ENCODE measurements at regions not wholly inside any gene's neighbourhood (a gene's known extent, or its start where the extent isn't known, plus 50 kb on each side); places are given as distances from the start of the nearest gene placed in this dataset.

GRCh38 chr1:87834941-87835340 lies 506.3 kb downstream of the LMO4 start:
- CTCF ChIA-PET, result interaction anchor here (1.2 kb wide), 1 partner anchor 19 kb away, joined by 3 read pairs; no protein-coding TSS in a partner anchor
- no peak for DNase-seq (ENCODE audit: low read depth)
- Histone ChIP-seq H3K36me3 (ENCODE audit: control insufficient read depth, insufficient read depth, low read length) (no peaks in the 10 kb centered on the region), H3K27me3 (ENCODE audit: control insufficient read depth, insufficient read depth, low read length) (no peaks in the 10 kb centered on the region), H3K4me3 (ENCODE audit: low read depth, low read length) (no peak overlapping the region)
- POLR2A ChIA-PET, result no interaction called here
- TF ChIP-seq CTCF (IDR thresholded peaks at IDR 0.05; ENCODE audit: insufficient read depth, low read depth, low read length), result no peak

- ChIA-PET POLR2A (no interaction called here), CTCF (interaction anchor here (1.2 kb wide), 1 partner anchor 10 kb away, joined by 3 read pairs; no protein-coding TSS in a partner anchor)
- TF ChIP-seq CTCF (IDR thresholded peaks at IDR 0.05; ENCODE audit: insufficient read depth, low read depth, low read length), result no peak
- H3K36me3 ChIP-seq (ENCODE audit: control insufficient read depth, insufficient read depth, low read length), result no peaks in the 10 kb centered on the region
- no peaks in the 10 kb centered on the region for H3K27me3 ChIP-seq (ENCODE audit: control insufficient read depth, insufficient read depth, low read length)
- DNase-seq (ENCODE audit: low read depth), result no peak
- H3K4me3 ChIP-seq (ENCODE audit: low read depth, low read length), result no peak overlapping the region
Measured at GRCh38 chr1:87840767-87841166, 512.1 kb downstream of the LMO4 start.

GRCh38 chr1:87841332-87841731 lies 512.7 kb downstream of the LMO4 start:
- ChIA-PET POLR2A (no interaction called here), CTCF (no interaction called here)
- Histone ChIP-seq H3K36me3 (ENCODE audit: control insufficient read depth, insufficient read depth, low read length) (no peaks in the 10 kb centered on the region), H3K27me3 (ENCODE audit: control insufficient read depth, insufficient read depth, low read length) (no peaks in the 10 kb centered on the region), H3K4me3 (ENCODE audit: low read depth, low read length) (no peak overlapping the region)
- no peak for DNase-seq (ENCODE audit: low read depth)
- no peak for TF ChIP-seq CTCF (IDR thresholded peaks at IDR 0.05; ENCODE audit: insufficient read depth, low read depth, low read length)

- Histone ChIP-seq H3K27me3 (ENCODE audit: control insufficient read depth, insufficient read depth, low read length) (no peaks in the 10 kb centered on the region), H3K36me3 (ENCODE audit: control insufficient read depth, insufficient read depth, low read length) (no peaks in the 10 kb centered on the region), H3K4me3 (ENCODE audit: low read depth, low read length) (no peak overlapping the region)
- ChIA-PET CTCF (no interaction called here), POLR2A (no interaction called here)
- no peak for DNase-seq (ENCODE audit: low read depth)
- no peak for TF ChIP-seq CTCF (IDR thresholded peaks at IDR 0.05; ENCODE audit: insufficient read depth, low read depth, low read length)
Measured at GRCh38 chr1:87842156-87842555, 513.5 kb downstream of the LMO4 start.

GRCh38 chr1:87844251-87844650 lies 515.6 kb downstream of the LMO4 start:
- Histone ChIP-seq H3K4me3 (ENCODE audit: low read depth, low read length) (no peak overlapping the region), H3K36me3 (ENCODE audit: control insufficient read depth, insufficient read depth, low read length) (no peaks in the 10 kb centered on the region), H3K27me3 (ENCODE audit: control insufficient read depth, insufficient read depth, low read length) (no peaks in the 10 kb centered on the region)
- ChIA-PET POLR2A (no interaction called here), CTCF (no interaction called here)
- DNase-seq (ENCODE audit: low read depth), result no peak
- TF ChIP-seq CTCF (IDR thresholded peaks at IDR 0.05; ENCODE audit: insufficient read depth, low read depth, low read length), result no peak
